Breast epithelium (tissue), 3 donors: ENCODE measurements at regions not wholly inside any gene's neighbourhood (a gene's known extent, or its start where the extent isn't known, plus 50 kb on each side); places are given as distances from the start of the nearest gene placed in this dataset.

Experiments used
- POLR2A ChIP-seq: fragments of 450-650 bp; IDR thresholded peaks from one replicate; pipeline ENCODE4 v1.6.1; 2016; ENCODE audit warnings: antibody characterized with exemption, mild to moderate bottlenecking, moderate library complexity
- POLR2AphosphoS5 ChIP-seq, 3 donors: sonication (generic); formaldehyde crosslinking; IDR thresholded peaks; one replicate each; pipeline ENCODE4 v1.6.1; 2017; ENCODE audit warnings: antibody characterized with exemption in 3 of 3
- TF ChIP-seq, protein P1 (sequence below), 3 donors: fragments of 450-650 bp; IDR thresholded peaks; one replicate each; pipeline ENCODE4 v1.5.1; 2016 to 2017; ENCODE audit warnings: antibody characterized with exemption in 3 of 3, mild to moderate bottlenecking in 3 of 3, moderate library complexity in 3 of 3

- TF ChIP-seq, protein P1, sequence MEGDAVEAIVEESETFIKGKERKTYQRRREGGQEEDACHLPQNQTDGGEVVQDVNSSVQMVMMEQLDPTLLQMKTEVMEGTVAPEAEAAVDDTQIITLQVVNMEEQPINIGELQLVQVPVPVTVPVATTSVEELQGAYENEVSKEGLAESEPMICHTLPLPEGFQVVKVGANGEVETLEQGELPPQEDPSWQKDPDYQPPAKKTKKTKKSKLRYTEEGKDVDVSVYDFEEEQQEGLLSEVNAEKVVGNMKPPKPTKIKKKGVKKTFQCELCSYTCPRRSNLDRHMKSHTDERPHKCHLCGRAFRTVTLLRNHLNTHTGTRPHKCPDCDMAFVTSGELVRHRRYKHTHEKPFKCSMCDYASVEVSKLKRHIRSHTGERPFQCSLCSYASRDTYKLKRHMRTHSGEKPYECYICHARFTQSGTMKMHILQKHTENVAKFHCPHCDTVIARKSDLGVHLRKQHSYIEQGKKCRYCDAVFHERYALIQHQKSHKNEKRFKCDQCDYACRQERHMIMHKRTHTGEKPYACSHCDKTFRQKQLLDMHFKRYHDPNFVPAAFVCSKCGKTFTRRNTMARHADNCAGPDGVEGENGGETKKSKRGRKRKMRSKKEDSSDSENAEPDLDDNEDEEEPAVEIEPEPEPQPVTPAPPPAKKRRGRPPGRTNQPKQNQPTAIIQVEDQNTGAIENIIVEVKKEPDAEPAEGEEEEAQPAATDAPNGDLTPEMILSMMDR (IDR thresholded peaks at IDR 0.05): no peak
- no peak for TF ChIP-seq POLR2A
- no peak for TF ChIP-seq POLR2AphosphoS5 (IDR thresholded peaks at IDR 0.05)
Measured at GRCh38 chr11:47911149-47911548, 63.0 kb upstream of the NUP160 start.
